Fibroblast of skin of abdomen (primary cell): ENCODE measurements at regions not wholly inside any gene's neighbourhood (a gene's known extent, or its start where the extent isn't known, plus 50 kb on each side); places are given as distances from the start of the nearest gene placed in this dataset.

Experiments used
- DNase-seq: peaks from one replicate; pipeline ENCODE4 v3.0.0-alpha.2; 2013

- DNase-seq, result peak; percentile 73
These were observed 537.0 kb downstream of the SLC6A15 start for GRCh38 chr12:84375449-84376170.

GRCh38 chr12:84362552-84362897, 550.1 kb downstream of the SLC6A15 start:
- no peak for DNase-seq

- no peak for DNase-seq
These were observed 550.7 kb downstream of the SLC6A15 start for GRCh38 chr12:84361651-84362551.

- DNase-seq, result no peak
These were observed 555.3 kb downstream of the SLC6A15 start for GRCh38 chr12:84357314-84357713.

- no peak for DNase-seq
These were observed 556.4 kb downstream of the SLC6A15 start for GRCh38 chr12:84356224-84356623.

- DNase-seq, result no peak
These were observed 557.0 kb downstream of the SLC6A15 start for GRCh38 chr12:84355561-84355960.

GRCh38 chr12:84348582-84348981, 564.0 kb downstream of the SLC6A15 start:
- no peak for DNase-seq

GRCh38 chr12:84341467-84342193, 571.0 kb downstream of the SLC6A15 start:
- no peak for DNase-seq

- peak; percentile 4 for DNase-seq
These were observed 576.4 kb downstream of the SLC6A15 start for GRCh38 chr12:84336231-84336630.

- peak; percentile 39 for DNase-seq
These were observed 582.7 kb downstream of the SLC6A15 start for GRCh38 chr12:84329938-84330337.

GRCh38 chr12:84315926-84316325, 596.7 kb downstream of the SLC6A15 start:
- DNase-seq, result no peak

GRCh38 chr12:84313323-84313675, 599.3 kb downstream of the SLC6A15 start:
- no peak for DNase-seq

GRCh38 chr12:84308211-84308610, 604.4 kb downstream of the SLC6A15 start:
- DNase-seq, result no peak

- no peak for DNase-seq
These were observed 607.5 kb downstream of the SLC6A15 start for GRCh38 chr12:84305144-84305543.

GRCh38 chr12:84294246-84294645, 618.4 kb downstream of the SLC6A15 start:
- no peak for DNase-seq

GRCh38 chr12:84290168-84290567, 622.4 kb downstream of the SLC6A15 start:
- no peak for DNase-seq

- DNase-seq, result no peak
These were observed 634.6 kb downstream of the SLC6A15 start for GRCh38 chr12:84277986-84278385.

GRCh38 chr12:84276215-84276614, 636.4 kb downstream of the SLC6A15 start:
- DNase-seq, result peak; percentile 4

GRCh38 chr12:84272324-84272723, 640.3 kb downstream of the SLC6A15 start:
- DNase-seq, result no peak

- no peak for DNase-seq
These were observed 642.0 kb downstream of the SLC6A15 start for GRCh38 chr12:84270470-84271140.

GRCh38 chr12:84247931-84248330, 664.7 kb downstream of the SLC6A15 start:
- DNase-seq, result peak; percentile 6

- DNase-seq, result no peak
These were observed 668.9 kb downstream of the SLC6A15 start for GRCh38 chr12:84243686-84244085.

- DNase-seq, result peak; percentile 4
These were observed 689.8 kb downstream of the SLC6A15 start for GRCh38 chr12:84222841-84223240.
